SK-N-SH (cell line): ENCODE measurements at regions not wholly inside any gene's neighbourhood (a gene's known extent, or its start where the extent isn't known, plus 50 kb on each side); places are given as distances from the start of the nearest gene placed in this dataset.

Source experiments
- CTCF ChIA-PET: fragments of 300-600, 350-600 bp; formaldehyde crosslinking; extraction: SDS; loops from one replicate; lab custom pipeline; 2021; lab: Yijun Ruan, JAX
- POLR2A ChIA-PET: fragments of 350-600 bp; sonication (Branson Sonifier 250); formaldehyde crosslinking; extraction: SDS; loops from one replicate; lab custom pipeline; 2020; ENCODE audit warnings: antibody characterized with exemption, inconsistent platforms; lab: Yijun Ruan, JAX
- DNase-seq: peaks from one replicate; pipeline ENCODE4 v3.0.0; 2012
- H2AFZ ChIP-seq: fragments of 200-600 bp; sonication (generic); 2 replicates; pipeline ENCODE4 v1.8.1; 2016; ENCODE audit warnings: antibody characterized with exemption, mild to moderate bottlenecking, low read depth
- H3F3A ChIP-seq: fragments of 200-600 bp; sonication (generic); replicated peaks from 2 replicates; pipeline ENCODE3; 2016; ENCODE audit warnings: antibody characterized with exemption, mild to moderate bottlenecking; ENCODE audit not compliant: insufficient read depth
- H3K27ac ChIP-seq, 2 experiments: fragments of 200-500 bp in 1 of 2; fragments of 200-600 bp in 1 of 2; sonication (Bioruptor generic) in 1 of 2; sonication (generic), shearing (Covaris generic) in 1 of 2; 2 replicates each; pipeline versions ENCODE4 v1.5.1 to v1.6.1; 2014 to 2016; ENCODE audit warnings: low read depth in 2 of 2, inconsistent platforms in 1 of 2, low read length in 1 of 2, mild to moderate bottlenecking in 1 of 2, mixed read lengths in 1 of 2
- H3K27me3 ChIP-seq: fragments of 200-600 bp; sonication (generic), shearing (Covaris generic); 2 replicates; pipeline ENCODE4 v1.6.1; 2016; ENCODE audit warnings: mixed run types; ENCODE audit not compliant: insufficient read depth
- H3K36me3 ChIP-seq, 2 experiments: fragments of 200-500 bp in 1 of 2; fragments of 200-600 bp in 1 of 2; sonication (Bioruptor generic) in 1 of 2; sonication (generic) in 1 of 2; replicated peaks in 1 of 2; 2 replicates each; pipeline versions ENCODE3 to v1.5.1; 2014 to 2016; ENCODE audit warnings: low read length in 1 of 2, mild to moderate bottlenecking in 1 of 2; ENCODE audit not compliant: insufficient read depth in 2 of 2, control insufficient read depth in 1 of 2
- H3K4me1 ChIP-seq, 2 experiments: fragments of 200-500 bp in 1 of 2; fragments of 200-600 bp in 1 of 2; sonication (Bioruptor generic) in 1 of 2; sonication (generic), shearing (Covaris generic) in 1 of 2; 2 replicates each; pipeline versions ENCODE4 v1.5.1 to v1.6.1; 2014 to 2016; ENCODE audit warnings: low read depth in 1 of 2, low read length in 1 of 2, mixed run types in 1 of 2; ENCODE audit not compliant: insufficient read depth in 2 of 2, control insufficient read depth in 1 of 2
- H3K4me2 ChIP-seq: fragments of 200-600 bp; sonication (generic), shearing (Covaris generic); 2 replicates; pipeline ENCODE4 v1.6.1; 2017; ENCODE audit warnings: mixed run types
- H3K4me3 ChIP-seq, 2 experiments: fragments of 200-500 bp in 1 of 2; fragments of 200-600 bp in 1 of 2; sonication (Bioruptor generic) in 1 of 2; sonication (generic), shearing (Covaris generic) in 1 of 2; 2 replicates each; pipeline versions ENCODE4 v1.5.1 to v1.8.1; 2014 to 2016; ENCODE audit warnings: low read depth in 2 of 2, inconsistent platforms in 1 of 2, low read length in 1 of 2, mild to moderate bottlenecking in 1 of 2, mixed read lengths in 1 of 2, moderate library complexity in 1 of 2
- H3K79me2 ChIP-seq: fragments of 200-600 bp; sonication (generic); 2 replicates; pipeline ENCODE4 v1.8.1; 2017; ENCODE audit warnings: mild to moderate bottlenecking; ENCODE audit not compliant: insufficient read depth
- H3K9ac ChIP-seq: fragments of 200-600 bp; sonication (generic); 2 replicates; pipeline ENCODE4 v1.6.1; 2017; ENCODE audit warnings: mixed run types
- H3K9me2 ChIP-seq: fragments of 200-600 bp; sonication (generic); 2 replicates; pipeline ENCODE4 v1.6.1; 2017; ENCODE audit warnings: mixed run types
- H3K9me3 ChIP-seq: fragments of 200-600 bp; sonication (generic); 2 replicates; pipeline ENCODE4 v1.6.1; 2017; ENCODE audit warnings: mixed run types, mild to moderate bottlenecking, moderate library complexity
- H4K20me1 ChIP-seq: fragments of 200-600 bp; sonication (generic); 2 replicates; pipeline ENCODE4 v1.6.1; 2017; ENCODE audit warnings: mild to moderate bottlenecking, mixed run types; ENCODE audit not compliant: insufficient read depth
- CTCF ChIP-seq: fragments of 200-600 bp; sonication (generic); IDR thresholded peaks from 2 replicates; pipeline ENCODE4 v1.6.1; 2017; ENCODE audit warnings: antibody characterized with exemption, mild to moderate bottlenecking, moderate library complexity
- ELF1 ChIP-seq: IDR thresholded peaks from 2 replicates; pipeline ENCODE4 v1.4.0; 2012
- FOXJ3 ChIP-seq: sonication (generic); formaldehyde crosslinking; IDR thresholded peaks from 2 replicates; pipeline ENCODE4 v1.5.1; 2020; ENCODE audit warnings: mild to moderate bottlenecking, missing genetic modification reagents
- FOXM1 ChIP-seq: IDR thresholded peaks from 2 replicates; pipeline ENCODE4 v1.4.0; 2012; ENCODE audit warnings: low read depth, mild to moderate bottlenecking
- GABPA ChIP-seq: IDR thresholded peaks from 2 replicates; pipeline ENCODE4 v1.4.0; 2012; ENCODE audit warnings: low read depth, mild to moderate bottlenecking
- IRF3 ChIP-seq: fragments of 150-350 bp; IDR thresholded peaks from 2 replicates; pipeline ENCODE4 v1.6.1; 2016; ENCODE audit warnings: mild to moderate bottlenecking, low read depth, low read length
- JUND ChIP-seq: IDR thresholded peaks from 2 replicates; pipeline ENCODE4 v1.4.0; 2012
- MEF2A ChIP-seq: IDR thresholded peaks from 2 replicates; pipeline ENCODE4 v1.4.0; 2012; ENCODE audit warnings: low read depth, borderline replicate concordance
- MXI1 ChIP-seq: IDR thresholded peaks from 2 replicates; pipeline ENCODE4 v1.6.1; 2012; ENCODE audit warnings: mild to moderate bottlenecking, low read depth, low read length, improper control_type of control experiment
- NFIC ChIP-seq: IDR thresholded peaks from 2 replicates; pipeline ENCODE4 v1.4.0; 2012; ENCODE audit warnings: borderline replicate concordance
- NRF1 ChIP-seq: IDR thresholded peaks from 2 replicates; pipeline ENCODE4 v1.6.1; 2012; ENCODE audit warnings: low read depth, mild to moderate bottlenecking, low read length
- POLR2AphosphoS5 ChIP-seq: IDR thresholded peaks from 2 replicates; pipeline ENCODE4 v1.6.1; 2012; ENCODE audit warnings: low read depth, low read length
- RCOR1 ChIP-seq: fragments of 150-350 bp; IDR thresholded peaks from 2 replicates; pipeline ENCODE4 v1.6.1; 2017; ENCODE audit warnings: antibody characterized with exemption, low read length
- REST ChIP-seq: IDR thresholded peaks from 2 replicates; pipeline ENCODE4 v1.6.1; 2012; ENCODE audit warnings: mild to moderate bottlenecking, low read depth, low read length, moderate library complexity
- RXRA ChIP-seq: IDR thresholded peaks from 2 replicates; pipeline ENCODE4 v1.4.0; 2012; ENCODE audit warnings: low read depth, mild to moderate bottlenecking, borderline replicate concordance
- TEAD4 ChIP-seq: IDR thresholded peaks from 2 replicates; pipeline ENCODE4 v1.4.0; 2012; ENCODE audit warnings: mild to moderate bottlenecking, borderline replicate concordance; ENCODE audit not compliant: insufficient read depth
- USF1 ChIP-seq: IDR thresholded peaks from 2 replicates; pipeline ENCODE4 v1.4.0; 2012; ENCODE audit warnings: low read depth, borderline replicate concordance
- YY1 ChIP-seq: IDR thresholded peaks from 2 replicates; pipeline ENCODE4 v1.4.0; 2012; ENCODE audit warnings: low read depth, mild to moderate bottlenecking
- WGBS: methylation state at CpG from one replicate; pipeline ENCODE4 v1.1.6; 2017; ENCODE audit warnings: low lambda C conversion rate; 5-methylcytosine and 5-hydroxymethylcytosine counted together

GRCh38 chr2:41894563-41895333 lies 153.1 kb upstream of the PKDCC start:
- 47% methylated on average over 5 of the region's 5 CpGs for WGBS
- no peak overlapping the region for H2AFZ ChIP-seq
- no peaks in the 10 kb centered on the region for H3K79me2 ChIP-seq
- peaks cover 39% of the 10 kb centered on the region; the same call in 1 of the 2 replicates for H3K27me3 ChIP-seq
- TF ChIP-seq JUND (no peak), RXRA (no peak), POLR2AphosphoS5 (no peak), CTCF (no peak), USF1 (no peak), NFIC (no peak), YY1 (no peak), FOXJ3 (CRISPR knock-in tag) (no peak), GABPA (no peak), MEF2A (no peak), REST (no peak), RCOR1 (no peak), NRF1 (no peak), MXI1 (no peak), TEAD4 (no peak), ELF1 (no peak), FOXM1 (no peak), IRF3 (no peak)
- no peaks in the 10 kb centered on the region for H4K20me1 ChIP-seq
- no peak overlapping the region for H3K4me3 ChIP-seq
- POLR2A ChIA-PET: interaction anchor here (1.7 kb wide), 1 partner anchor 53 kb away, joined by 4 read pairs; no protein-coding TSS in a partner anchor
- H3K9me3 ChIP-seq: no peaks in the 10 kb centered on the region
- no peak for DNase-seq
- H3K9ac ChIP-seq: no peak overlapping the region
- H3K36me3 ChIP-seq: no peaks in the 10 kb centered on the region
- H3K9me2 ChIP-seq: no peaks in the 10 kb centered on the region
- H3K4me1 ChIP-seq: peaks cover 0 to 23% of the 10 kb centered on the region in 2 experiments; a peak in 2 of 4 replicates
- CTCF ChIA-PET: interaction anchor here (1.3 to 6.5 kb wide), 6 partner anchors 8 to 192 kb away, joined by 4 to 31 read pairs (median 10); no protein-coding TSS in a partner anchor
- no peak overlapping the region for H3K27ac ChIP-seq
- H3K4me2 ChIP-seq: no peak overlapping the region
- H3F3A ChIP-seq: no peaks in the 10 kb centered on the region
